SU-DHL-6 (cell line): ENCODE measurements at regions not wholly inside any gene's neighbourhood (a gene's known extent, or its start where the extent isn't known, plus 50 kb on each side); places are given as distances from the start of the nearest gene placed in this dataset.

Experiments used
- EZH2phosphoT487 ChIP-seq: fragments of 200-600 bp; sonication (generic), shearing (Covaris generic); conservative IDR thresholded peaks from 2 replicates; pipeline ENCODE4 v1.6.1; 2018; ENCODE audit warnings: mild to moderate bottlenecking, antibody characterized with exemption, low read length, moderate library complexity, mixed read lengths
- TF ChIP-seq, protein P1 (sequence below): fragments of 200-600 bp; sonication (generic); IDR thresholded peaks from one replicate; pipeline ENCODE4 v1.5.1; 2017; ENCODE audit warnings: antibody characterized with exemption, mild to moderate bottlenecking, low read length, moderate library complexity; ENCODE audit not compliant: insufficient read depth, poor library complexity, severe bottlenecking

DNA sequence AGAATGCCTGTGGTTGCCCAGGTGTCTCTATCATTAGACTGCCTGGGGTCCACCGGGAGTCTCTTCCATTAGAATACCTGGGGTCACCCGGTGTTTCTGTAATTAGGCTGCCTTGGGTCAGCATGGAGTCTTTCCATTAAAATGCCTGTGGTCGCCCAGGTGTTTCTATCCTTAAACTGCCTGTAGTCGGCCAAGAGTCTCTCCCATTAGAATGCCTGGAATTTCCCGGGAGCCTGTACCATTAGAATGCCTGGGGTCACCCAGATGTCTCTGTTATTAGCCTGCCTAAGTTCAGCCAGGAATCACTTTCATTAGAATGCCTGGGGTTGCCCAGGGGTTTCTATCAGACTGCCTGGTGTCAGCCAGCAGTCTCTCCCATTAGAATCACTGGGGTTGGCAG lies 1492.8 kb downstream of the UQCRFS1 start:
- TF ChIP-seq, protein P1, sequence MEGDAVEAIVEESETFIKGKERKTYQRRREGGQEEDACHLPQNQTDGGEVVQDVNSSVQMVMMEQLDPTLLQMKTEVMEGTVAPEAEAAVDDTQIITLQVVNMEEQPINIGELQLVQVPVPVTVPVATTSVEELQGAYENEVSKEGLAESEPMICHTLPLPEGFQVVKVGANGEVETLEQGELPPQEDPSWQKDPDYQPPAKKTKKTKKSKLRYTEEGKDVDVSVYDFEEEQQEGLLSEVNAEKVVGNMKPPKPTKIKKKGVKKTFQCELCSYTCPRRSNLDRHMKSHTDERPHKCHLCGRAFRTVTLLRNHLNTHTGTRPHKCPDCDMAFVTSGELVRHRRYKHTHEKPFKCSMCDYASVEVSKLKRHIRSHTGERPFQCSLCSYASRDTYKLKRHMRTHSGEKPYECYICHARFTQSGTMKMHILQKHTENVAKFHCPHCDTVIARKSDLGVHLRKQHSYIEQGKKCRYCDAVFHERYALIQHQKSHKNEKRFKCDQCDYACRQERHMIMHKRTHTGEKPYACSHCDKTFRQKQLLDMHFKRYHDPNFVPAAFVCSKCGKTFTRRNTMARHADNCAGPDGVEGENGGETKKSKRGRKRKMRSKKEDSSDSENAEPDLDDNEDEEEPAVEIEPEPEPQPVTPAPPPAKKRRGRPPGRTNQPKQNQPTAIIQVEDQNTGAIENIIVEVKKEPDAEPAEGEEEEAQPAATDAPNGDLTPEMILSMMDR = no peak
- no peak for TF ChIP-seq EZH2phosphoT487
